ENCODE measurements at regions not wholly inside any gene's neighbourhood (a gene's known extent, or its start where the extent isn't known, plus 50 kb on each side); places are given as distances from the start of the nearest gene placed in this dataset.

DNA sequence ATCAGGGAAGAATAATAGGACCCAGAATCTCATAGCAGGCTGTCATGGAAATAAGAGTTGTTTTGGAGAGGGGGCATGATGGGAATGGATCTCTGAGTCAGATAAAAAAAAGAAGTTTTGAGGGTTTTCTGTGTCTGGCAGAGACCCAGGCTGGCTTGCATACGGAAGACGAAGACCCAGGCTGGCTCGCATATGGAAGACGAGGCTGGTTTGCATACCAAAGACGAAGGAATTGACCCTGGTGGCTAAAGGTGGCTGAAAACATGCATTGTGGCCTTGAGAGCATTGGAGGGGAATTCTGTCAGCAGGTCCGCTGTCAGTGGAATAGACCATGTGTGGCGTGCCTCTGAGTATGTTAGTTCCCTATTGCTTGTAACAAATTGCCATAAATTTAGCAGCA is 335.1 kb downstream of the BTBD3 start:
- intact Hi-C loops (cut with DNase I), result no loop called here
- Histone ChIP-seq H3K4me1 (no peaks in the 10 kb centered on the region), H3K27ac (no peak overlapping the region), H3K4me3 (no peak overlapping the region), H3K27me3 (ENCODE audit: insufficient read depth in 3 of 3, low read length in 2 of 3) (no peaks in the 10 kb centered on the region), H3K36me3 (ENCODE audit: insufficient read depth in 1 of 2, low read depth in 1 of 2) (no peaks in the 10 kb centered on the region), H3K9me3 (no peaks in the 10 kb centered on the region)
- TF ChIP-seq, protein P1, sequence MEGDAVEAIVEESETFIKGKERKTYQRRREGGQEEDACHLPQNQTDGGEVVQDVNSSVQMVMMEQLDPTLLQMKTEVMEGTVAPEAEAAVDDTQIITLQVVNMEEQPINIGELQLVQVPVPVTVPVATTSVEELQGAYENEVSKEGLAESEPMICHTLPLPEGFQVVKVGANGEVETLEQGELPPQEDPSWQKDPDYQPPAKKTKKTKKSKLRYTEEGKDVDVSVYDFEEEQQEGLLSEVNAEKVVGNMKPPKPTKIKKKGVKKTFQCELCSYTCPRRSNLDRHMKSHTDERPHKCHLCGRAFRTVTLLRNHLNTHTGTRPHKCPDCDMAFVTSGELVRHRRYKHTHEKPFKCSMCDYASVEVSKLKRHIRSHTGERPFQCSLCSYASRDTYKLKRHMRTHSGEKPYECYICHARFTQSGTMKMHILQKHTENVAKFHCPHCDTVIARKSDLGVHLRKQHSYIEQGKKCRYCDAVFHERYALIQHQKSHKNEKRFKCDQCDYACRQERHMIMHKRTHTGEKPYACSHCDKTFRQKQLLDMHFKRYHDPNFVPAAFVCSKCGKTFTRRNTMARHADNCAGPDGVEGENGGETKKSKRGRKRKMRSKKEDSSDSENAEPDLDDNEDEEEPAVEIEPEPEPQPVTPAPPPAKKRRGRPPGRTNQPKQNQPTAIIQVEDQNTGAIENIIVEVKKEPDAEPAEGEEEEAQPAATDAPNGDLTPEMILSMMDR (IDR thresholded peaks at IDR 0.05), result no peak
- 80 to 86% (median 81%) methylated on average over 7 of the region's 7 CpGs for WGBS, 3 donors
- ATAC-seq, result no peak
- DNase-seq, result no peak

DNA sequence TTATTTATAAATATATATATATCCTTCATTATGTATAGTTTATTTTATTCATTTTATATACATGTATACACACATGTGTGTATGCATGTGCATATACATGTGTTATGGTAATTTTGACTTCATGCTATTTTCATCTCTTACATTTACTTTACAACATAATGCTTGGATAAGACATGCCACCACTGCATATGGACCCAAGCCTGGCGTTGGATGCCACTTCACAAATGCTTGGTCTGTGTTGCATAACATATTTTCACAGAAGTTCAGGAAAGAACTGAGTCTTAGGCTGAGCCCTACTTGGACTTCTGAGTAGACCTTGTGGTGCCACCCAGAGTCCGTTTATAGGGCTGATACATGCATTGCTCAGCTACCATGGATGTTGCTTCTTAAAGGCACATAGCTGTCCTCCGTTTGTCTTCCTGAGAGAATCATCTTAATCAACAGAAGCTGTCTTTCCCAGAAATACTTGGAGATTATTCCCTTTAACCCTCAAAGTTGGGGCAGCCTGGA is 337.8 kb downstream of the BTBD3 start:
- Histone ChIP-seq H3K36me3 (ENCODE audit: insufficient read depth in 1 of 2, low read depth in 1 of 2) (no peaks in the 10 kb centered on the region), H3K27ac (no peak overlapping the region), H3K27me3 (ENCODE audit: insufficient read depth in 3 of 3, low read length in 2 of 3) (no peaks in the 10 kb centered on the region), H3K4me3 (no peak overlapping the region), H3K4me1 (no peaks in the 10 kb centered on the region), H3K9me3 (no peaks in the 10 kb centered on the region)
- 74 to 82% (median 76%) methylated on average over 3 of the region's 3 CpGs for WGBS, 3 donors
- TF ChIP-seq, protein P1 (IDR thresholded peaks at IDR 0.05), result no peak
- no peak for ATAC-seq
- no peak for DNase-seq
- intact Hi-C loops (cut with DNase I), result no loop called here

DNA sequence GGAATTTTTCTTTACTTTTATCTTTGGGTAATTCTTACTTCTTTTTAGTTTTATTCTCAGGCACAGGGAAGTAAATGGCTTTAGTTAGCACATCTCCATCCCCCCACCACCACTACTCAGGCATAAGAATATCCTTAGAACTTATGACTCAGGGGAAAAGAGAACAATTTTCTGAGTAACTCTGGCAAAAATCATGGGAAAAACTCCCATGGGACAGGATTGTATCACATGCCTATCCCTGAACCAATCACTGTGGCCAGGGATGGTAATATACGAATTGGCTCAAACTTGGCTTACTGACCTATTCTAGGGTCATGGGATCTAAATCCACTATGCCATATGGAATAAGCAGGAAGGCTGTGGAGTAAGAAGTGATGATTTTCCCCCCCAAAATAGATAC is 339.1 kb downstream of the BTBD3 start:
- TF ChIP-seq, protein P1 (IDR thresholded peaks at IDR 0.05), result no peak
- no peak overlapping the region for H3K27ac ChIP-seq
- DNase-seq (no peak), ATAC-seq (no peak)
- H3K9me3 ChIP-seq, result no peaks in the 10 kb centered on the region
- 65 to 80% (median 76%) methylated on average over 1 of the region's 1 CpG for WGBS, 3 donors
- no peaks in the 10 kb centered on the region for H3K4me1 ChIP-seq
- H3K27me3 ChIP-seq (ENCODE audit: insufficient read depth in 3 of 3, low read length in 2 of 3), result no peaks in the 10 kb centered on the region
- H3K4me3 ChIP-seq, result no peak overlapping the region
- intact Hi-C loops (cut with DNase I), result no loop called here
- H3K36me3 ChIP-seq (ENCODE audit: insufficient read depth in 1 of 2, low read depth in 1 of 2), result no peaks in the 10 kb centered on the region

DNA sequence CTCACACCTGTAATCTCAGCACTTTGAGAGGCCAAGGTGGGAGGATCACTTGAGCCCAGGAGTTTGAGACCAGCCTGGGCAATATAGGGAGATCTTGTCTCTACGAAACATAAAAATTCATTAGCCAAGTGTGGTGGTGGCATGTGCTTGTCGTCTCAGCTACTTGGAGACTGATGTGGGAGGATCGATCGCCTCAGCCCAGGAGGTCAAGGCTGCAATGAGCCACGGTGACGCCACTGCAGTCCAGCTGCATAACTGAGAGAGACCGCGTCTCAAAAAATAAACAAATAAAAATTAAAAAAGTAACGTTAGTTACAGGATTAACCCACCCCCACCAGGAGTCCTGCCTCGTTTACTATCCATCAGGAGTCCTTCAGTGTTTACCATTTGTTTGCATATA is 345.1 kb downstream of the BTBD3 start:
- DNase-seq (no peak), ATAC-seq (no peak)
- intact Hi-C loops (cut with DNase I), result no loop called here
- Histone ChIP-seq H3K4me1 (no peaks in the 10 kb centered on the region), H3K9me3 (no peaks in the 10 kb centered on the region), H3K27me3 (ENCODE audit: insufficient read depth in 3 of 3, low read length in 2 of 3) (no peaks in the 10 kb centered on the region), H3K36me3 (ENCODE audit: insufficient read depth in 1 of 2, low read depth in 1 of 2) (no peaks in the 10 kb centered on the region), H3K4me3 (no peak overlapping the region), H3K27ac (no peak overlapping the region)
- TF ChIP-seq, protein P1 (IDR thresholded peaks at IDR 0.05), result no peak
- WGBS, 3 donors, result 72 to 79% (median 76%) methylated on average over 10 of the region's 10 CpGs

GRCh38 chr20:12264711-12265110 is 347.0 kb downstream of the BTBD3 start:
- H3K4me3 ChIP-seq, result no peak overlapping the region
- no peak overlapping the region for H3K27ac ChIP-seq
- no peaks in the 10 kb centered on the region for H3K27me3 ChIP-seq (ENCODE audit: insufficient read depth in 3 of 3, low read length in 2 of 3)
- TF ChIP-seq, protein P1 (IDR thresholded peaks at IDR 0.05), result no peak
- H3K9me3 ChIP-seq, result no peaks in the 10 kb centered on the region
- no peak for ATAC-seq
- no peak for DNase-seq
- intact Hi-C loops (cut with DNase I), result no loop called here
- H3K36me3 ChIP-seq (ENCODE audit: insufficient read depth in 1 of 2, low read depth in 1 of 2), result no peaks in the 10 kb centered on the region
- whole genome bisulfite sequencing, 3 donors, result 39 to 44% (median 42%) methylated on average over 7 of the region's 7 CpGs
- H3K4me1 ChIP-seq, result no peaks in the 10 kb centered on the region
